Activated naive CD8-positive, alpha-beta T cell treated with anti-CD3 and anti-CD28 coated beads for 36 hours (primary cell): ENCODE measurements at regions not wholly inside any gene's neighbourhood (a gene's known extent, or its start where the extent isn't known, plus 50 kb on each side); places are given as distances from the start of the nearest gene placed in this dataset.

Source experiments
- DNase-seq: peaks from one replicate; pipeline ENCODE4 v3.0.0; 2021
- H3K27ac Mint-ChIP-seq: one replicate; pipeline ENCODE4 v1.8.0; 2022; ENCODE audit warnings: mild to moderate bottlenecking, moderate library complexity, mixed read lengths
- H3K27me3 Mint-ChIP-seq: one replicate; pipeline ENCODE4 v1.8.0; 2022; ENCODE audit warnings: mild to moderate bottlenecking, mixed read lengths
- H3K36me3 Mint-ChIP-seq: one replicate; pipeline ENCODE4 v1.8.0; 2021; ENCODE audit warnings: mild to moderate bottlenecking, mixed read lengths
- H3K4me1 Mint-ChIP-seq: one replicate; pipeline ENCODE4 v1.8.0; 2021; ENCODE audit warnings: mixed read lengths
- H3K4me3 Mint-ChIP-seq: one replicate; pipeline ENCODE4 v1.8.0; 2022; ENCODE audit warnings: mild to moderate bottlenecking, moderate library complexity, mixed read lengths
- H3K9me3 Mint-ChIP-seq: one replicate; pipeline ENCODE4 v1.8.0; 2022; ENCODE audit warnings: mixed read lengths

DNA sequence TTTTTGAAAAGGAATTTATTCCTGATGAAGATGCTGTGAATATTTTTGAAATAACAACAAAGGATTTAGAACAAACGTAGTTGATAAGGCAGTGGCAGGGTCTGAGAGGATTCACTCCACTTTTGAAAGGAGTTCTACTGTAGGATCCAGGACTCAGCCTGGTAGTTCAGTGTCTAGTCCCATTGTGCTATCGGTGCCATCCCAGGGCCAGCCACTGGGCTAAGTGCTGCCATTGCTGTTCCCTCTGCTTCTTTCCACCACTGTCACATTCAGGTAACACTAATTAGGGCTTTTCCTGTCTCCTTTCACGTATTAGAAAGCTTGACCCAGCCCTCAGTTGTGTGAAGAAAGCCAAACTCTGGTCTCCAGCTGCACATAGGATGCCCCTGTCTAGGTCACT, 177.3 kb downstream of the TEX36 start:
- H3K36me3 Mint-ChIP-seq, result no peaks in the 10 kb centered on the region
- H3K9me3 Mint-ChIP-seq, result no peaks in the 10 kb centered on the region
- H3K27ac Mint-ChIP-seq, result no peak overlapping the region
- no peak for DNase-seq
- H3K27me3 Mint-ChIP-seq, result no peaks in the 10 kb centered on the region
- H3K4me3 Mint-ChIP-seq, result no peak overlapping the region
- no peaks in the 10 kb centered on the region for H3K4me1 Mint-ChIP-seq

DNA sequence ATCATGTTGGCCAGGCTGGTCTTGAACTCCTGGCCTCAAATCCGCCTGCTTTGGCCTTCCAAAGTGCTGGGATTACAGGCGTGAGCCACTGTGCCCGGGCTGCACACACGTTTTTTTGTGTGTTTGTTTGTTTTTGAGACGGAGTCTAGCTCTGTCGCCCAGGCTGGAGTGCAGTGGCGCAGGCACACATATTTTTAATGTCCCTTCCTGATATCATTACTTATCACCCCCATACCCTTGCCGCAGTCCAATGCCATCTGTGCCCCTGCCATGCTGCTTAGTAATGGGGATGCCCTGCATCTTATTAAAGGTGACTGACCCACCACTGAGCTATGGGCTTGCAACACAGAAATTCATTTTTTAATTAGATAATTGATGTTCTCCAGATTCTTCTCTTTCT, 180.7 kb downstream of the TEX36 start:
- H3K36me3 Mint-ChIP-seq, result no peaks in the 10 kb centered on the region
- no peak overlapping the region for H3K4me3 Mint-ChIP-seq
- DNase-seq, result no peak
- no peaks in the 10 kb centered on the region for H3K27me3 Mint-ChIP-seq
- H3K9me3 Mint-ChIP-seq, result no peaks in the 10 kb centered on the region
- no peaks in the 10 kb centered on the region for H3K4me1 Mint-ChIP-seq
- no peak overlapping the region for H3K27ac Mint-ChIP-seq

DNA sequence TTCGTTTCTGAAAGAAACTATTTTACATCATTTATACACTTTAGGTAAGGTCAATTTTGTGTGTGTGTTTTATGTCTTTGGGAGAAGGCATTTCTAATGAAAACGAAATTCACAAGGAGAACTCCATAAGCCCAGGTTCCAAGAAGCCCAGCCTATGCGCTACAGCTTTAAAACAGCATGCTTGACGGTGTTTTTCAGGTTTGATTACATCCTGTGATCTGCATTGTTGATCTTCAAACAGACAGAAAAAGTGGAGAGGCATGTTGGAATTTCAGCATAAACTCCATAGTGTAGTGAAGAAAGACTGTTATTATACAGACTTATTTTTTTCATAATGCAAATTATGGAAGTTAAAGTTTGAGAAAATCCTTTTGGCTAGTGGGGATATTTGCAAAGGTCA, 187.6 kb downstream of the TEX36 start:
- Mint-ChIP-seq H3K27ac (no peak overlapping the region), H3K4me3 (no peak overlapping the region), H3K27me3 (peaks cover 3% of the 10 kb centered on the region), H3K4me1 (no peaks in the 10 kb centered on the region), H3K36me3 (no peaks in the 10 kb centered on the region), H3K9me3 (no peaks in the 10 kb centered on the region)
- no peak for DNase-seq

DNA sequence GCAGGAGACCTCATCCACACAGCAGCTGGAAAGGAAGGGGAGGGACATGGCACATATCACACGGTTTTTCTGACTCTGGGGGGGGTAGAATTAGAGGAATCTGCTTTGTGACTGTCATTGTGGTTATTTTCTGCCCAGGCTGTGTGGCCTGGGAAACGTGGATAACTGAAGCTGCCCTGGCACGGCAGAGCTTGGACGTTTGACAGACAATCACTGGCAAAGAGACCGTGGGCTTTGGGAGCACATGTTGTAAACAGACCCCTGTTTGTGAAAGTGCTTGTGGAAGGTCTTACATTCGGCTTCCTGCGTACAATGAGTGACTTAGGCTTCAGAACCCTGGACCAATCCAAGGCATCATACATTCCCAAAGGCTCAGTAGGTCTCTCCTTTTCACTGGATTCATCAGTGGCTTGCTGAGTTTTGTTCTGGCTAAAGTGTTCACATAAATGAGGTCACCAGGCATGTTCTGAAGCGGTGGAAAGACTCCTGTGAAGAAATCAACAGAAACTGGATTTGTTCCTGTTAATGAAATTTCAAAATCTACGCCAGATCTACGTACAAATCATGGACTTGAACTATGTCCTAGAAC, 188.2 kb downstream of the TEX36 start:
- Mint-ChIP-seq H3K27me3 (peaks cover 7% of the 10 kb centered on the region), H3K9me3 (no peaks in the 10 kb centered on the region), H3K4me1 (no peaks in the 10 kb centered on the region), H3K36me3 (no peaks in the 10 kb centered on the region), H3K27ac (no peak overlapping the region), H3K4me3 (no peak overlapping the region)
- DNase-seq, result no peak

DNA sequence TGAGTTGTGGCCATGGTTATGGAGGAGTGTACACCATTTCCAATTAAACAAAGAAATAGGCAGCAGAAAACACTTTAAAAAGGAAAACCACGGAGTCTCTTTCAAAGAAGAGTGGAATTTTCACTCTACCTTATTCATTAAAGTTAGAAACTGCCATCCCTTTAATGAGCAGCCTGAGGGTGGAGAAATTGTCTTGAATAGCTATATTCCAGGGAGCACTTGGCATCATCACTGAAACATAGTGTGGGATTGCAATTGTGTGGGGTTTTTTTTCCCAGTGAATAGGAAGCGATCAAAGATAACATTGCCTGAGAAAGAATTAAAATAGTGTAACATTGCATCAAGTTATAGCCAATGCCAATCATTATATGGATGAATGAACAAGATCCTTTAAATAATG, 191.6 kb downstream of the TEX36 start:
- H3K36me3 Mint-ChIP-seq, result no peaks in the 10 kb centered on the region
- H3K4me3 Mint-ChIP-seq, result no peak overlapping the region
- no peak for DNase-seq
- peaks cover 11% of the 10 kb centered on the region for H3K27me3 Mint-ChIP-seq
- peaks cover 3% of the 10 kb centered on the region for H3K9me3 Mint-ChIP-seq
- H3K4me1 Mint-ChIP-seq, result no peaks in the 10 kb centered on the region
- H3K27ac Mint-ChIP-seq, result no peak overlapping the region

DNA sequence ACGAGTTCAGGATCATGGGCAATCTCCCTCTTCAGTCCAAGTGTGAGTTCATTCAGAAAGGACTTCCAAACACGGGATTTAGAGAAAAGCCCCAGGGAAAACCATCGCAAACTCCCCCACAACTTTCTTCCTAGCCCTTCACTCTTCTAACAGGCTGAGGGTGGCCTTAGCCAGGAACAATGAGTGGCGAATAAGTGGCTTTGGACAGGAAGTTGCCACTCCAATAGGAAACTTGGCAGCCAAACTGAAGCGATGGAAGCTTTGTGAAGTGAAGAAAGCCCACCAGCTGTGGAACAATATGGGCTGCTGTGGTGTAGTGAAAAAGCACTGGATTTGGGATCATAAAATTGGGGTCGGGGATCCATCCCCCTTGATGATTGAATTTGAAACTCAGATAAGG, 193.2 kb downstream of the TEX36 start:
- peaks cover 3% of the 10 kb centered on the region for H3K9me3 Mint-ChIP-seq
- no peak overlapping the region for H3K4me3 Mint-ChIP-seq
- H3K36me3 Mint-ChIP-seq, result no peaks in the 10 kb centered on the region
- no peak for DNase-seq
- peaks cover 15% of the 10 kb centered on the region for H3K27me3 Mint-ChIP-seq
- H3K27ac Mint-ChIP-seq, result no peak overlapping the region
- no peaks in the 10 kb centered on the region for H3K4me1 Mint-ChIP-seq

DNA sequence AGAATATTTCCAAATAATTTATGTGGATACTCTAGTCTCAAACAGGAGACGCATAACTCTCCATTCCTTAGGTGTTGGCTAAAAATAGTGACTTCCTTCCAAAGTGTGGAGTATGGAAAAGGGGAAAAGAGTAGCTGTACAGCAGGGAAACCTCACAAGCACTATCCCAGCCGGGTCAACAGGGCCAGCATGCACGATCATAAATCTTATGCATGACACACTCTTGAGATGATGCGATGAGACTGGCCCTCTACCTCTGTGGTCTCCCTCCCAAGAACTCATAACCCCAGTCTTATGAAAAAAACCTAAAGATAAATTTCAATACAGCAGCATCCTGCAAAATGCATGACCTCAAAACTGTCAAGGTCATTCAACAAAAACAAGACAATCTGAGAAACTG, 197.3 kb downstream of the TEX36 start:
- H3K36me3 Mint-ChIP-seq, result no peaks in the 10 kb centered on the region
- H3K27ac Mint-ChIP-seq, result no peak overlapping the region

DNA sequence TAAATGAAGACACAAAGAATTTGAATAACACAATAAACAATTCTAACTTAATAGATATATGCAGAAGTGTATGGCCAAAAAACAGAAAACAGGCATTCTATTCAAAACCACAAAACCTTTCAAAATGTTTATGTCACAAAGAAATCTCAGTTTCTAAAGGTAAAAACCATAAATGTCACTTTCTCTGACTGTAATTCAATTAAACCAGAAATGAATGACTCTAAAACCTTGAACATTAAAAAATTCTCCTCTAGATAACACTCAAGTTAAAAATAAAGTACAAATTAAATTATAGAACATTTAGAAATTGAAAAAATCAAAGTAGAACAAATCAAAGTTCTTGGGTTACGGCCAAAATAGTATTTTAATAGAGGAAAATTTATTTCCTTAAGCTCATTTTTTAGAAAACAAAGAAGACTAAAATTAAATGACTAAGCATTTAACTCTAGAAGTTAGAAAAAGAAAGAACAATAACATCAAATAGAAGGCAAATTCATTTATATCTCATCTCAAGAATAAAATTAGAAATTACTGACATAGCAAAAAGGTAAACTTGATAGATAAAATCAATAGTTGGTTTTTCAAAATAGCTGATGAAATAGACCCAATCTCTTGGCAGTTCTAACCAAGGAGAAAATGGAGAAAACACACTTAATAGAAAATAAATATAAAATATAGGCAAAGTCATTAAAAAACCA, 198.8 kb downstream of the TEX36 start:
- peaks cover 3% of the 10 kb centered on the region for H3K9me3 Mint-ChIP-seq
- peaks cover 37% of the 10 kb centered on the region for H3K27me3 Mint-ChIP-seq
- H3K4me1 Mint-ChIP-seq, result no peaks in the 10 kb centered on the region
- H3K27ac Mint-ChIP-seq, result no peak overlapping the region
- no peak overlapping the region for H3K4me3 Mint-ChIP-seq
- no peak for DNase-seq
- no peaks in the 10 kb centered on the region for H3K36me3 Mint-ChIP-seq

More for the DNA sequence above, 197.3 kb downstream of the TEX36 start:
- Mint-ChIP-seq H3K4me3 (no peak overlapping the region), H3K9me3 (peaks cover 3% of the 10 kb centered on the region), H3K4me1 (no peaks in the 10 kb centered on the region), H3K27me3 (peaks cover 25% of the 10 kb centered on the region)
- no peak for DNase-seq

DNA sequence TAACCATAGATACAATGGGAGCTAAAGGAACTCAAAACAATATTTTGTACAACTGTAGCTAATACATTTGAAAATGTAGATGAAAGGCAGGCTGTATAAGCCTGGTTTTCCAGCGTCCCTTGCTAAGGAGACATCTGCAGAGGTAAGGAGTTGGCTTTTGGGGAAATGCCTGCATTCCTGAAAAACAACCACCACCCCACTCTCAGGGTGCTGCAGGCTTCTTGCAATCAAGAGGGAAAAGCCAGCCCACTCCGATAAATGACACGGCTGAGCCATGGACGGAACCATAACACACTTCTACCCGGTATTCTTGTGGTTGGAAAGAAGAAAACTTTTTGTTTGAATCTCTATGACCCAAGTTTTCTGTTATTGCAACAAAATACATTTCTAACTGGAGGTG, 200.3 kb downstream of the TEX36 start:
- Mint-ChIP-seq H3K4me1 (no peaks in the 10 kb centered on the region), H3K36me3 (no peaks in the 10 kb centered on the region), H3K27ac (no peak overlapping the region), H3K4me3 (no peak overlapping the region), H3K27me3 (peaks cover 34% of the 10 kb centered on the region), H3K9me3 (no peaks in the 10 kb centered on the region)
- DNase-seq, result no peak

DNA sequence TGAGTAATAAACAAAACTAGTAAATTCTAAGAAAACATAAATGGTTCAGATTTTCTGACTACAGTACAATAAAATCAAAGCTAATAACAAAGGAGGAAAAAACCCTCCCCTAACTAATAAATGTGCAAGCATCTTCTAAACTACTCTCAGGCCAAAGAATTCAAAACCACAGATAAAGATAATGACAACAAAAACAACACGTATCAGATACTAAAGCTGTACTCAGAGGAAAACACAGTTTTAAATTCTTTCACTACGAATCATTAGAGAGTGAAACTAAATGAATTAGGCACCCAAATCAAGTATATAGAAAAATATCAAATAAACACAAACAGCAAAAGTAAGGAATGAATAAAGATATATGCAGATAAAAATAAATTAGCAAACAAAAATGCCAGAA, 200.9 kb downstream of the TEX36 start:
- Mint-ChIP-seq H3K4me1 (no peaks in the 10 kb centered on the region), H3K4me3 (no peak overlapping the region), H3K27me3 (peaks cover 36% of the 10 kb centered on the region), H3K9me3 (no peaks in the 10 kb centered on the region), H3K36me3 (no peaks in the 10 kb centered on the region), H3K27ac (no peak overlapping the region)
- DNase-seq, result no peak

DNA sequence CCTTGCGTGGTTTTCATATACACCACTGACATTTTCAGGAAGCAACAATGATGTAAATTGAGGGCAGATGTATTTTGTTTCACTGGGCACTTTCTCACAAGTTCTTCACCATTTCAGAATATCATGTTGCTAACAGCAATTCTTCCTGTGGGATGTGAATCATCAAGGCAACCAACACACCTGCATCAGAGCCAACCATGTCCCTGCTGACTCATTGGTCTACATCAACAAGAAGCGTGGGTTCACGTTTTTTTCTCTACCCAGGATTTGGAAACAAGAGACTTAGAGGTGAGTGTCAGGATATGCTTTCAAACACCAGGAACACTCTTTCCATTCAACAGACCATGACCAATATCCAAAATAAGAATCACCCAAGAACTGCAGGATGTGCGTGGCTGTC, 203.9 kb downstream of the TEX36 start:
- Mint-ChIP-seq H3K9me3 (no peaks in the 10 kb centered on the region), H3K27me3 (peaks cover 33% of the 10 kb centered on the region)

DNA sequence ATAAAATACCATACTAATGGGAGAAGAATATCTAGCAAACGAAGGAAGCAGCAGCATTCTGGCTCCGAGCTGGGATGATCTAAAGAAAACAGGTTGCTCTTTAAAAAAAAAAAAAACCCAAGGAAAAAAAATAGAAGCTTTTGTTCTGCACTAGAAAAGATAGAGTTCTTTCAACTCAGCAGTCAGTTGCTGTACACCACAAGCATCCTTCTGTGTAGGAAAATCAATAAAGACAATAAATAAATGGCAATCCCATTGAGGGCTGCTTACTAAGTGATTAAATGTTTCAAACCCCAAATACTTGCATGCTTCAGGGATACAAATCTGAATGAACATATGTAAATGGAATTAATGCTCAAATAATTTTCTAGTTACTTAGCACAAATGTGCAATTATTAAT, 207.1 kb downstream of the TEX36 start:
- no peak for DNase-seq
- no peak overlapping the region for H3K4me3 Mint-ChIP-seq
- peaks cover 24% of the 10 kb centered on the region for H3K27me3 Mint-ChIP-seq
- no peaks in the 10 kb centered on the region for H3K4me1 Mint-ChIP-seq
- no peak overlapping the region for H3K27ac Mint-ChIP-seq
- H3K36me3 Mint-ChIP-seq, result no peaks in the 10 kb centered on the region
- H3K9me3 Mint-ChIP-seq, result no peaks in the 10 kb centered on the region

More for the DNA sequence above, 203.9 kb downstream of the TEX36 start:
- Mint-ChIP-seq H3K36me3 (no peaks in the 10 kb centered on the region), H3K27ac (no peak overlapping the region), H3K4me1 (no peaks in the 10 kb centered on the region), H3K4me3 (no peak overlapping the region)
- DNase-seq, result no peak

DNA sequence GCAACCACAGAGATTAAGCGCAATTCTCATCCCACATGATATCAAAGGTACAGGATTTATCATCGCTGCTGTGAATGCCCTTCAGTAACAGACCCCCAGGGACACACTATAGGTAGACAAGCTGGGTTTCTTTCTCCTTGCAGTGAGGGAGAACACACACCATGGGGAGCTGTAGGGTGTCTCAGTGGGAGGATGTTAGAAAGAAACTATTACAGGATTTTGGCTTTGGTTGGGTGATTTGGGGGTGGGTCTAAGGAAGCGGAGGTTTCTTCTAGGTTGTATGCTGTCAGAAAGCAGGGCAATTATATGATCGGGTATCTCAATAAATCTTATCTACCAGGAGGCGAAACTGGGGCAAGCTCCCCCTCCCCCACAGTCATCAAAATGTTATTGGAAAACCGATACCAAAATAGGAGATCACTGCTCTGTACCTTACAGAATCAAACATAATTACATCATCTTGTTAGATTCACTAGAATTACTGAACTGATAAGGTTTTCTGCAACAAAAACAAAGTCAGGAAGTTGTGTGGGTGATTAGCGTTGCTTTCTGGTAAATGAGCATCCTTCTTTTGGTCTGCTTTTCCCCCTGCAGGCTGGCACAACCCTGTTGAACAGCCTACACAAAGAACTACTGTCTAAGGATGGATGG, 209.7 kb downstream of the TEX36 start:
- no peak overlapping the region for H3K27ac Mint-ChIP-seq
- H3K27me3 Mint-ChIP-seq, result peaks cover 8% of the 10 kb centered on the region
- no peaks in the 10 kb centered on the region for H3K9me3 Mint-ChIP-seq
- DNase-seq, result no peak
- H3K4me3 Mint-ChIP-seq, result no peak overlapping the region
- H3K4me1 Mint-ChIP-seq, result no peaks in the 10 kb centered on the region
- no peaks in the 10 kb centered on the region for H3K36me3 Mint-ChIP-seq

DNA sequence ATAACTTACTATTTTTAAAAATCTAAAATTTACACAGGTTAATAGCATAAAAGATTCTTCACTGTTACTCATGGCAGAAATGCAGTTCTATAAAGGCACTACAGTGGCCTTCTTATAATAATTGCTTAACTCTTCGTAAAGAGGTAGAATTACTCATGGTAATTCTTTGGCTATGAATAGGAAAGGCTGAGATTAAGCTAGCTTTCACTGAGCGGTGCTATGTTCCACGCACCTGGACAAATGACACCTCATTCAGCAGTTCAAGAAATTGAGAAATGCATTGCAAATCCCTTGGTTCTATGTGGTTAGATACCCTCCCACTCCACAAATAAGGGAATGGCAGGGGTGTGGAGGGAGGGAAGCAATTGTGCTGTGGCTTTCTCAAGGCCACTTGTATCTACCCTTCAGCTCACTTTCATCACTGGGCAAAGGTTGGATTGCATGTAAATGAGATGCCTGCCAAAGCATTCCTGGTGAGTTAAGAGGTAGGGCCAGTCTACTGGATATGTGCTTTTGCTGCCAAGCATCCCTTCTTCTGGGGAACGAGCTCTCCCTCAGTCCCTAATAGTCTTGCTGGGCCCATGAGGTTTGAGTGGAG, 210.9 kb downstream of the TEX36 start:
- Mint-ChIP-seq H3K4me3 (no peak overlapping the region), H3K36me3 (no peaks in the 10 kb centered on the region), H3K27ac (no peak overlapping the region), H3K27me3 (peaks cover 5% of the 10 kb centered on the region), H3K4me1 (no peaks in the 10 kb centered on the region), H3K9me3 (no peaks in the 10 kb centered on the region)
- no peak for DNase-seq

DNA sequence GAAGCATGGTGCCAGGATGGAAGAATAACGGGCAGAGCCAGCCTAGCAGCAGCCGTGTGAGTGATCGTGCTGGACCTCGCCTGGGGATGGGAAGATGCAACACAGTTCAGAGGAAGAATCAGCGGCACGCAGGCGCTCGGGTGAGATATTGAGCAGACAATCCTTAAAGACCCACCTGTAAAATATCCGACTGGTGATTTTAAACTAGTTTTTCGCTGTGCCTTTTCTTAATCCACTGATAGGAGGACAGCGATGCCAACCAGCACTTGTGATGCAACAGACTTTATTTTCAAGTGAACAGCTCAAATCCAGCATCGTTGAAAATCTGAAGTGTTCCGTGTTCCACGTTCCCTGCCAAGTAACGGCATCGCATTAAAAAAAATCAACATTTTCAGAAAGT, 214.7 kb downstream of the TEX36 start:
- H3K9me3 Mint-ChIP-seq, result no peaks in the 10 kb centered on the region
- no peaks in the 10 kb centered on the region for H3K36me3 Mint-ChIP-seq
- peaks cover 10% of the 10 kb centered on the region for H3K27me3 Mint-ChIP-seq
- H3K27ac Mint-ChIP-seq, result no peak overlapping the region
- H3K4me1 Mint-ChIP-seq, result no peaks in the 10 kb centered on the region
- DNase-seq, result no peak
- H3K4me3 Mint-ChIP-seq, result no peak overlapping the region
